ENCODE measurements at regions not wholly inside any gene's neighbourhood (a gene's known extent, or its start where the extent isn't known, plus 50 kb on each side); places are given as distances from the start of the nearest gene placed in this dataset.
"Not testable (repeated sequence)": the region's sequence is repeated elsewhere in the genome, so short reads cannot be mapped to it uniquely, and the experiment has no call there.

DNA sequence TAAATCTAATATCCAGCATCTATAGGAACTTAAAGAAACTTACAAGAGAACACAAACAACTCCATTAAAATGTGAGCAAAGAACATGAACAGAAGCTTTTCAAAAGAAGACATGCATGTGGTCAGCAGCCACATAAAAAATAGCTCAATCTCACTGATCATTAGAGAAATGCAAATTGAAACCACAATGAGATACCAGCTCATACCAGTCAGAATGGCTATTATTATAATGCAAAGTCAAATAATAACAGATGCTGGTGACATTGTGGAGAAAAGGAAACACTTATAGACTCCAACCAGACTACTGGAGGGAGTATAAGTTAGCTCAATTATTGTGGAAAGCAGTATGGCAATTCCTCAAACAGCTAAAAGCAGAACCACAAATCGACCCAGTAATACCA is 1314.5 kb downstream of the XPNPEP1 start:
- no peak for DNase-seq (ENCODE audit: low read depth)
- TF ChIP-seq, protein P1, sequence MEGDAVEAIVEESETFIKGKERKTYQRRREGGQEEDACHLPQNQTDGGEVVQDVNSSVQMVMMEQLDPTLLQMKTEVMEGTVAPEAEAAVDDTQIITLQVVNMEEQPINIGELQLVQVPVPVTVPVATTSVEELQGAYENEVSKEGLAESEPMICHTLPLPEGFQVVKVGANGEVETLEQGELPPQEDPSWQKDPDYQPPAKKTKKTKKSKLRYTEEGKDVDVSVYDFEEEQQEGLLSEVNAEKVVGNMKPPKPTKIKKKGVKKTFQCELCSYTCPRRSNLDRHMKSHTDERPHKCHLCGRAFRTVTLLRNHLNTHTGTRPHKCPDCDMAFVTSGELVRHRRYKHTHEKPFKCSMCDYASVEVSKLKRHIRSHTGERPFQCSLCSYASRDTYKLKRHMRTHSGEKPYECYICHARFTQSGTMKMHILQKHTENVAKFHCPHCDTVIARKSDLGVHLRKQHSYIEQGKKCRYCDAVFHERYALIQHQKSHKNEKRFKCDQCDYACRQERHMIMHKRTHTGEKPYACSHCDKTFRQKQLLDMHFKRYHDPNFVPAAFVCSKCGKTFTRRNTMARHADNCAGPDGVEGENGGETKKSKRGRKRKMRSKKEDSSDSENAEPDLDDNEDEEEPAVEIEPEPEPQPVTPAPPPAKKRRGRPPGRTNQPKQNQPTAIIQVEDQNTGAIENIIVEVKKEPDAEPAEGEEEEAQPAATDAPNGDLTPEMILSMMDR (conservative IDR thresholded peaks at IDR 0.05; ENCODE audit: control insufficient read depth, insufficient read depth, low read depth, low read length) = no peak
- no peak overlapping the region for H3K4me3 ChIP-seq (ENCODE audit: control insufficient read depth, low read depth, low read length)

DNA sequence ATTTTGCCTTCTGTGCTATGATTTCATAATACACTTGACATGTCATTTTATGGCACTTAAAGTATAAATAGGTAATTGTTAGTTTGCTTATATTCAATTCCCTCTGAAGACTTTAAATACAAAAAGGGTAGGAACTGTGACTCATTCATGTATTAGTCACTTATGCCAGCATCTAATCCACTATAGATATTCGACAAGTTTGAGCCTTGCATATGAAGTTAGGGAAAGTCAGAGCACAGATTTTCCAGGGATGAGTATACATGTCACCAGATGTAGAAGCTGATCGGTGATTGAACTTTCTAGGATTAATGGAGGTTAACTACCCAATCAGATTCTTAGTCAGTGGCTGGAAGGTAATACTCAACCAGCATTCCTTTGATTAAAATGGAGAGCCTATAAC is 1321.5 kb downstream of the XPNPEP1 start:
- no peak overlapping the region for H3K4me3 ChIP-seq (ENCODE audit: control insufficient read depth, low read depth, low read length)
- peak; percentile 61 for DNase-seq (ENCODE audit: low read depth)
- TF ChIP-seq, protein P1 (conservative IDR thresholded peaks at IDR 0.05; ENCODE audit: control insufficient read depth, insufficient read depth, low read depth, low read length) = no peak

DNA sequence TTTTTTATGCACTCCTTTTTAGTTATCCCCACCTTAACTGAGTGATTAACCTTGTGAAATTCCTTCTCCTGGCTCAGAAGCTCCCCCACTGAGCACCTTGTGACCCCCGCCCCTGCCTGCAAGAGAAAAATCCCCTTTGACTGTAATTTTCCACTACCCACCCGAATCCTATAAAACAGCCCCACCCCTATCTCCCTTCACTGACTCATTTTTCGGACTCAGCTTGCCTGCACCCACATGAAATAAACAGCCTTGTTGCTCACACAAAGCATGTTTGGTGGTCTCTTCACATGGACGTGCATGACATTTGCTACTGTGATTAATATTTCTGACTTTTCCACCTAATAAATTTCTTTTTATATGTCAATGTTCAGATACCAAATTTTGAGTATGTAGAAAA is 1322.8 kb downstream of the XPNPEP1 start:
- DNase-seq (ENCODE audit: low read depth); H3K4me3 ChIP-seq (ENCODE audit: control insufficient read depth, low read depth, low read length): not testable (repeated sequence)

DNA sequence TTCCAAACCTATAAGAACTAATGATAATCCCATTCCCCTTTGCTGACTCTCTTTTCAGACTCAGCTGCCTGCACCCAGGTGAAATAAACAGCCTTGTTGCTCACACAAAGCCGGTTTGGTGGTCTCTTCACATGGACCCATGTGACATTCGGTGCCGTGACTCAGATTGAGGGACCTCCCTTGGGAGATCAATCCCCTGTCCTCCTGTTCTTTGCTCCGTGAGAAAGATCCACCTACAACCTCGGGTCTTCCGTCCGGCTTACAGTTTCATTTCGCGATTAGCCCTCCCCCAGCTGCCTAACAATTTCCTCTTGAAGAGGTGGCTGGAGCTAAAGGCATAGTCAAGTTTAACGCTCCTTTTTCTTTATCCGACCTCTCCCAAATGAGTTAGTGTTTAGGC is 1324.0 kb downstream of the XPNPEP1 start:
- H3K4me3 ChIP-seq (ENCODE audit: control insufficient read depth, low read depth, low read length) = not testable (repeated sequence)

DNA sequence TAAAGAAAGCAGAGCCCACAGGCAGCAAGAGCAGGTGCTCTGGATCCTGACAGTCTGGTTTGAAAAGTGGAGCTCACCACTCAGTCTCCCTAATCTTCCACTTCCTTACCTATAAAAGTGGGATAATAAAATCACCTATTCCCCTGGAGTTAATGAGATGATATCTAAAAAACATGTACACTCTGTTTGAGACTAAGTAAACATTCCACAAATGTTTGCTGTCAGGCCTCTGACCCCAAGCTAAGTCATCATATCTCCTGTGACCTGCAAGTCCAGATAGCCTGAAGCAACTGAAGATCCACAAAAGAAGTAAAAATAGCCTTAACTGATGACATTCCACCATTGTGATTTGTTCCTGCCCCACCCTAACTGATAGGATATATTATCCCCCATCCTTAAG is 1324.5 kb downstream of the XPNPEP1 start:
- peak; percentile 9 for DNase-seq (ENCODE audit: low read depth)
- TF ChIP-seq, protein P1 (conservative IDR thresholded peaks at IDR 0.05; ENCODE audit: control insufficient read depth, insufficient read depth, low read depth, low read length) = no peak
- H3K4me3 ChIP-seq (ENCODE audit: control insufficient read depth, low read depth, low read length) = no peak overlapping the region

More for the DNA sequence above, 1324.0 kb downstream of the XPNPEP1 start:
- not testable (repeated sequence) for DNase-seq (ENCODE audit: low read depth)

DNA sequence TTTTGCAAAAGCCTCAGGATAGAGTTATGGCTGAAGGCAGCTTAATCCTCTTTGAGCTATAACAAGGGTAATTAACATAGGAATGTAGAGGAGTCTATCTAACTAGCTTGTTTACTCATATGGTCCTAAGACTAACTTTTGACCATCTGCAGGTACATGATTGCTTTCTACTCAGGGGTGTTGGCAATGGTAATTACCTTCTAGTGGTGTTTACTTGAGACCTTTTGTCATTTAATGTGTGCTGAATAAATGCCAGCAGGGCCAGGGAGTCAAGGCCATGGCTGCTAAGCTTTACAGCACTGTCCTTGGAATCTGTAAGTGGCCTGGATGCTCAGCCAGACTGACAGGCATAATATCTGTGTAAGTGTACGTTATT is 1325.0 kb downstream of the XPNPEP1 start:
- no peak for DNase-seq (ENCODE audit: low read depth)
- no peak overlapping the region for H3K4me3 ChIP-seq (ENCODE audit: control insufficient read depth, low read depth, low read length)
- TF ChIP-seq, protein P1 (conservative IDR thresholded peaks at IDR 0.05; ENCODE audit: control insufficient read depth, insufficient read depth, low read depth, low read length) = no peak

DNA sequence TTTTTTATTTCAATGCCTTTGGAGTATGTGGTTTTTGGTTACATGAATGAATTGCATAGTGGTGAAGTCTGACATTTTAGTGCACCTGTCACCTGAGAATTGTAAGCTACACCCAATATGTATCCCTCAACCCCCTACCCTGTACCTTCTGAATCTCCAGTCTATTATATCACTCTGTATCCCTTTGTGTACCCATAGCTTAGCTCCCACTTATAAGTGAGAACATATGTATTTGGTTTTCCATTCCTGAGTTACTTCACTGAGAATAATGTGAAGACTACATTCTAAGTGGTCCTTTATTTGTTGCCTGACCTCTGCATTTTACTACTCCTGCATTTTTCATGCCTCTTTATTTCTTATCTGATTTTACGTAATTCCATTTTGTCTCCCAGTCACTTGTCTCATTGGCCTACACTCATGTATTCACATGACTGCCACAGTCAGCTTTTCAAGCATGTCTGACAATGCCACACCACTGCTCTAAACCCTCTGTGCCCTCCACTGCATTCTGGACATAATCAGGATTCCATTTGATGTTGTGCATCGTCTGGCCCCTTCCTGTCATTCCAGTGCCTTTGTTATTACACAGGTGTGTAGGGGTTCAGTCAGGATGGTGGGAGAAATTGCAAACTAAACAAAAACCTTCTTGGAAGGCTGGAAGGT is 1325.5 kb downstream of the XPNPEP1 start:
- no peak overlapping the region for H3K4me3 ChIP-seq (ENCODE audit: control insufficient read depth, low read depth, low read length)
- DNase-seq (ENCODE audit: low read depth) = no peak
- TF ChIP-seq, protein P1 (conservative IDR thresholded peaks at IDR 0.05; ENCODE audit: control insufficient read depth, insufficient read depth, low read depth, low read length) = no peak

DNA sequence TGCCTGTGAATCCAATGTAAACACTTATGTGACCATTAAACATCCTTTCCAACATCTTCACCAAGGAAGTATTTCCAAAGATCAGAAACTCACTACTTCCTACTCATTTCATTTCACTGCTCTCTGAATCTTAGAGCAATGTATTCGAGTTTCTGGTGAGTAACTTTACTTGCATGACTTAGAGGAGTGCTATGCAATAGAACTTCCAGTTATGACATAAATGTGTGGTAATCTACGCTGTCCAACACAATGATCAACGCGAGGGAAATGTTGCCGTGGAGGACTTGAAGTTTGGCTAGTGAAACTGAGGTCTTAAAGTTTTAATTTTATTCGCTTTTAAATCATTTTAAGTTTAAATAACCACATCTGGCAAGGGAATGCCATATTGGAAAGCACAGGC is 1326.3 kb downstream of the XPNPEP1 start:
- no peak overlapping the region for H3K4me3 ChIP-seq (ENCODE audit: control insufficient read depth, low read depth, low read length)
- peak; percentile 84 for DNase-seq (ENCODE audit: low read depth)
- TF ChIP-seq, protein P1 (conservative IDR thresholded peaks at IDR 0.05; ENCODE audit: control insufficient read depth, insufficient read depth, low read depth, low read length) = no peak

Measured in fibroblast of mammary gland (primary cell).